Nephron (organoid): ENCODE measurements at regions not wholly inside any gene's neighbourhood (a gene's known extent, or its start where the extent isn't known, plus 50 kb on each side); places are given as distances from the start of the nearest gene placed in this dataset.

ENCODE experiments used
- H3K27ac Mint-ChIP-seq, 3 experiments: 2 replicates each; pipeline ENCODE4 v1.8.0; 2020; ENCODE audit warnings: mixed read lengths in 3 of 3, mild to moderate bottlenecking in 2 of 3, moderate library complexity in 1 of 3
- H3K27me3 Mint-ChIP-seq: 2 replicates; pipeline ENCODE4 v1.8.0; 2021; ENCODE audit warnings: low read depth, mild to moderate bottlenecking, moderate library complexity, mixed read lengths
- H3K36me3 Mint-ChIP-seq: 2 replicates; pipeline ENCODE4 v1.8.0; 2020; ENCODE audit warnings: low read depth, mixed read lengths
- H3K4me1 Mint-ChIP-seq: 2 replicates; pipeline ENCODE4 v1.8.0; 2020; ENCODE audit warnings: mixed read lengths
- H3K4me3 Mint-ChIP-seq, 3 experiments: 2 replicates each; pipeline ENCODE4 v1.8.0; 2020; ENCODE audit warnings: mild to moderate bottlenecking in 3 of 3, mixed read lengths in 3 of 3, moderate library complexity in 2 of 3
- H3K9me3 Mint-ChIP-seq: 2 replicates; pipeline ENCODE4 v1.8.0; 2020; ENCODE audit warnings: mixed read lengths
- CTCF ChIP-seq, 3 experiments: fragments of 200-600 bp; sonication (generic); IDR thresholded peaks; one replicate each; pipeline ENCODE4 v1.5.0; 2021; ENCODE audit warnings: antibody characterized with exemption in 3 of 3; ENCODE audit not compliant: unreplicated experiment in 3 of 3

- Mint-ChIP-seq H3K4me3 (no peak overlapping the region), H3K9me3 (no peaks in the 10 kb centered on the region), H3K4me1 (no peaks in the 10 kb centered on the region), H3K27ac (no peak overlapping the region), H3K27me3 (no peaks in the 10 kb centered on the region), H3K36me3 (no peaks in the 10 kb centered on the region)
- TF ChIP-seq CTCF (IDR thresholded peaks at IDR 0.05; ENCODE audit: unreplicated experiment in 3 of 3) = no peak
Measured at GRCh38 chr6:115691433-115691832, 369.3 kb downstream of the FRK start.

GRCh38 chr6:115690854-115691253, 369.8 kb downstream of the FRK start:
- Mint-ChIP-seq H3K27ac (no peak overlapping the region), H3K27me3 (no peaks in the 10 kb centered on the region), H3K4me1 (no peaks in the 10 kb centered on the region), H3K4me3 (no peak overlapping the region), H3K36me3 (no peaks in the 10 kb centered on the region), H3K9me3 (no peaks in the 10 kb centered on the region)
- TF ChIP-seq CTCF (IDR thresholded peaks at IDR 0.05; ENCODE audit: unreplicated experiment in 3 of 3) = no peak

GRCh38 chr6:115681978-115682775, 378.5 kb downstream of the FRK start:
- no peak for TF ChIP-seq CTCF (IDR thresholded peaks at IDR 0.05; ENCODE audit: unreplicated experiment in 3 of 3)
- Mint-ChIP-seq H3K4me3 (no peak overlapping the region), H3K4me1 (no peaks in the 10 kb centered on the region), H3K27ac (no peak overlapping the region), H3K36me3 (no peaks in the 10 kb centered on the region), H3K27me3 (no peaks in the 10 kb centered on the region), H3K9me3 (no peaks in the 10 kb centered on the region)

GRCh38 chr6:115680621-115681020, 380.1 kb downstream of the FRK start:
- no peaks in the 10 kb centered on the region for H3K27me3 Mint-ChIP-seq
- H3K9me3 Mint-ChIP-seq = no peaks in the 10 kb centered on the region
- no peaks in the 10 kb centered on the region for H3K36me3 Mint-ChIP-seq
- H3K27ac Mint-ChIP-seq = no peak overlapping the region
- H3K4me3 Mint-ChIP-seq = no peak overlapping the region
- TF ChIP-seq CTCF (IDR thresholded peaks at IDR 0.05; ENCODE audit: unreplicated experiment in 3 of 3) = no peak
- H3K4me1 Mint-ChIP-seq = no peaks in the 10 kb centered on the region

- H3K27me3 Mint-ChIP-seq = no peaks in the 10 kb centered on the region
- TF ChIP-seq CTCF (IDR thresholded peaks at IDR 0.05; ENCODE audit: unreplicated experiment in 3 of 3) = no peak
- no peaks in the 10 kb centered on the region for H3K4me1 Mint-ChIP-seq
Measured at GRCh38 chr6:115677198-115677597, 383.5 kb downstream of the FRK start.

GRCh38 chr6:115675443-115675842, 385.2 kb downstream of the FRK start:
- Mint-ChIP-seq H3K9me3 (no peaks in the 10 kb centered on the region), H3K36me3 (no peaks in the 10 kb centered on the region), H3K27me3 (no peaks in the 10 kb centered on the region), H3K4me1 (no peaks in the 10 kb centered on the region), H3K4me3 (no peak overlapping the region), H3K27ac (no peak overlapping the region)
- no peak for TF ChIP-seq CTCF (IDR thresholded peaks at IDR 0.05; ENCODE audit: unreplicated experiment in 3 of 3)

More at GRCh38 chr6:115677198-115677597, 383.5 kb downstream of the FRK start:
- Mint-ChIP-seq H3K27ac (no peak overlapping the region), H3K9me3 (no peaks in the 10 kb centered on the region), H3K4me3 (no peak overlapping the region), H3K36me3 (no peaks in the 10 kb centered on the region)
